Osteoblast (primary cell): ENCODE measurements at regions not wholly inside any gene's neighbourhood (a gene's known extent, or its start where the extent isn't known, plus 50 kb on each side); places are given as distances from the start of the nearest gene placed in this dataset.

ENCODE experiments used
- DNase-seq: peaks from one replicate; pipeline ENCODE4 v3.0.0; 2011; ENCODE audit warnings: low spot score, mixed read lengths; ENCODE audit not compliant: insufficient read length; ENCODE audit errors: missing footprints
- H2AFZ ChIP-seq: 2 replicates; pipeline ENCODE4 v1.6.0; 2011; ENCODE audit warnings: mild to moderate bottlenecking, low read length
- H3K27ac ChIP-seq: 2 replicates; pipeline ENCODE4 v1.5.1; 2011; ENCODE audit warnings: mild to moderate bottlenecking, low read depth, low read length, moderate library complexity
- H3K27me3 ChIP-seq: 2 replicates; pipeline ENCODE4 v1.6.0; 2012; ENCODE audit warnings: mild to moderate bottlenecking, control low read depth, inconsistent platforms, low read length, moderate library complexity; ENCODE audit not compliant: insufficient read depth
- H3K36me3 ChIP-seq: 2 replicates; pipeline ENCODE4 v1.5.1; 2011; ENCODE audit warnings: mild to moderate bottlenecking, low read length, control low read depth, moderate library complexity; ENCODE audit not compliant: insufficient read depth
- H3K4me1 ChIP-seq: 2 replicates; pipeline ENCODE4 v1.5.1; 2011; ENCODE audit warnings: mild to moderate bottlenecking, low read length, control low read depth, moderate library complexity; ENCODE audit not compliant: insufficient read depth
- H3K4me2 ChIP-seq: 2 replicates; pipeline ENCODE4 v1.6.0; 2011; ENCODE audit warnings: mild to moderate bottlenecking, low read length; ENCODE audit not compliant: insufficient read depth
- H3K4me3 ChIP-seq: fragments of 200-600 bp; sonication (generic); 3 replicates; pipeline ENCODE4 v1.5.1; 2012; ENCODE audit warnings: mild to moderate bottlenecking, low read length, inconsistent platforms; ENCODE audit not compliant: insufficient read depth
- H3K79me2 ChIP-seq: 2 replicates; pipeline ENCODE4 v1.6.0; 2012; ENCODE audit warnings: mild to moderate bottlenecking, low read length, control low read depth, inconsistent platforms; ENCODE audit not compliant: insufficient read depth
- H3K9me3 ChIP-seq: 2 replicates; pipeline ENCODE4 v1.5.1; 2011; ENCODE audit warnings: low read depth, low read length, control low read depth
- H4K20me1 ChIP-seq: 2 replicates; pipeline ENCODE4 v1.6.0; 2012; ENCODE audit warnings: mild to moderate bottlenecking, low read length, control low read depth; ENCODE audit not compliant: insufficient read depth
- CTCF ChIP-seq: IDR thresholded peaks from 2 replicates; pipeline ENCODE4 v1.5.1; 2011; ENCODE audit warnings: mild to moderate bottlenecking, low read depth, low read length, moderate library complexity; ENCODE audit errors: extremely low read depth

DNA sequence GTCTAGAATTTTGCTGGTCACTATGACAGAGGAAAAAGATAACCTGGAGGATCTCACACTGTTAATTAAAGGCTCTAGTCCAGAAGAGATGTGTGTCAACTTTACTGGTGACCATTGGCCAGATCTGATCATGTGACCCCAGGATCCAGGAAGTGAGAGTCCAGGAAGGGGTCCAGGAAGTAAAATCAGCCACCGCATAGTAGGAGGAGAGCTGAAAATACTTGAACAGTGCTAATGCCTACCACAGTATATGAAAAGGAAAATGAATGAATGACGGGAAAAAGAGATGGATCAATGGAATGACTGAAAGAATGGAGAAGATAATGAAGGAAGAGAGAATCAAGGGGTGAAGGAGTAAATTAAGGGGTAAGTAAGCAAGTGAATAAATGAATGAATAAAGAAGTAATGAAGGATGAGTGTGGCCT is 415.3 kb downstream of the RPS24 start:
- Histone ChIP-seq H4K20me1 (no peaks in the 10 kb centered on the region), H3K9me3 (no peaks in the 10 kb centered on the region), H2AFZ (no peak overlapping the region), H3K4me1 (peaks cover 12% of the 10 kb centered on the region), H3K27ac (no peak overlapping the region), H3K79me2 (no peaks in the 10 kb centered on the region), H3K4me2 (no peak overlapping the region), H3K36me3 (no peaks in the 10 kb centered on the region), H3K27me3 (peaks cover 12% of the 10 kb centered on the region), H3K4me3 (no peak overlapping the region)
- no peak for TF ChIP-seq CTCF
- DNase-seq: no peak

DNA sequence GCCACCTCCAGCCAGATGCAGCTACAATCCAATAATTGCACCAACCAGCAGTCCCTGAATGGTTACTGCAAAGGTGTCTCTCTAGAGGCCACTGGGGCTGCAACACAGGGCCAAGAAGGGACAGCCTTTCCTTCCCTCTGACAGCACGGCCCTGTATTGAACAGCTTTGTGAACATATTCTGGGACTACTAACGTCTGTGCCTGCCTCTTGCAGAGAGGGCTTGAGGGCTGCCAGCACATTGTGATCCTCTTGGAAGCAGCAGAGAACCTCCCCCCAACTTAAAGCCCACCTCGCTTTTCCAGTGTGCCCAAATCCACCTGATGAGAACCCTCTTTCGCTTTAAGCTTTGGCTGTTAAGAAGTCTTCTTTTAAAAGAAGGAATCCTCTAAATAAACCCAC is 415.9 kb downstream of the RPS24 start:
- Histone ChIP-seq H2AFZ (no peak overlapping the region), H3K4me1 (peaks cover 12% of the 10 kb centered on the region), H3K4me3 (no peak overlapping the region), H3K27ac (no peak overlapping the region), H3K27me3 (peaks cover 13% of the 10 kb centered on the region), H4K20me1 (no peaks in the 10 kb centered on the region), H3K9me3 (no peaks in the 10 kb centered on the region), H3K79me2 (no peaks in the 10 kb centered on the region), H3K36me3 (no peaks in the 10 kb centered on the region), H3K4me2 (no peak overlapping the region)
- no peak for TF ChIP-seq CTCF
- DNase-seq: no peak

GRCh38 chr10:78450239-78450638 is 416.6 kb downstream of the RPS24 start:
- Histone ChIP-seq H3K27me3 (peaks cover 13% of the 10 kb centered on the region), H4K20me1 (no peaks in the 10 kb centered on the region)

More at GRCh38 chr10:78450239-78450638, 416.6 kb downstream of the RPS24 start:
- Histone ChIP-seq H3K9me3 (no peaks in the 10 kb centered on the region), H2AFZ (no peak overlapping the region), H3K4me2 (no peak overlapping the region), H3K79me2 (no peaks in the 10 kb centered on the region), H3K27ac (no peak overlapping the region), H3K4me1 (peaks cover 12% of the 10 kb centered on the region), H3K4me3 (no peak overlapping the region), H3K36me3 (no peaks in the 10 kb centered on the region)
- DNase-seq: no peak
- no peak for TF ChIP-seq CTCF
